Omental fat pad (tissue), 3 donors: ENCODE measurements at regions not wholly inside any gene's neighbourhood (a gene's known extent, or its start where the extent isn't known, plus 50 kb on each side); places are given as distances from the start of the nearest gene placed in this dataset.

Source experiments
- ATAC-seq: fragments of 150-250 bp; one replicate; pipeline ENCODE4 v1.9.1; 2016; ENCODE audit warnings: mild to moderate bottlenecking, moderate library complexity; ENCODE audit not compliant: low FRiP score
- DNase-seq: peaks from one replicate; pipeline ENCODE4 v3.0.0-alpha.2; 2019; ENCODE audit warnings: low spot score
- TF ChIP-seq, protein P1 (sequence below), 3 donors: fragments of 450-650 bp; IDR thresholded peaks; one replicate each; pipeline ENCODE4 v1.5.1; 2016 to 2017; ENCODE audit warnings: antibody characterized with exemption in 3 of 3, mild to moderate bottlenecking in 3 of 3, moderate library complexity in 2 of 3

DNA sequence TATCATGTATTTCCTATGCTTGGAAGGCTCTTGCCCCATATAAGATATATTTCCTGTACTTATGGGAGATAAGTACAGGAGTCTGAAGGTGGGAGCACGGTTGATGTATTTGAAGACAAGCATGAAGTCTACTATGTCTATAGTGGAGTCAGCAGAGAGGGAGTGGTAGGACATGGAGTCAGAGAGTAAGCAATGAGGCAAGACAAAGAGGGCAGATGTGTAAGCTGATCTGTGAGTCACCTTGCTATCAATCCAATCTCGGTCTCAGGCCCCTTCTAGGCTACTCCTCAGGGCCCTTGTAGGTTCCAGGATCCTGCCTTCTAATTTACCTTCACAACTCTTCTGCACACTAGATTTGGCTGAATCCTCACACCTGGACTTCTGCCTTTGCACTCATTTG, 105.5 kb downstream of the MACIR start:
- DNase-seq (no peak), ATAC-seq (no peak)
- TF ChIP-seq, protein P1, sequence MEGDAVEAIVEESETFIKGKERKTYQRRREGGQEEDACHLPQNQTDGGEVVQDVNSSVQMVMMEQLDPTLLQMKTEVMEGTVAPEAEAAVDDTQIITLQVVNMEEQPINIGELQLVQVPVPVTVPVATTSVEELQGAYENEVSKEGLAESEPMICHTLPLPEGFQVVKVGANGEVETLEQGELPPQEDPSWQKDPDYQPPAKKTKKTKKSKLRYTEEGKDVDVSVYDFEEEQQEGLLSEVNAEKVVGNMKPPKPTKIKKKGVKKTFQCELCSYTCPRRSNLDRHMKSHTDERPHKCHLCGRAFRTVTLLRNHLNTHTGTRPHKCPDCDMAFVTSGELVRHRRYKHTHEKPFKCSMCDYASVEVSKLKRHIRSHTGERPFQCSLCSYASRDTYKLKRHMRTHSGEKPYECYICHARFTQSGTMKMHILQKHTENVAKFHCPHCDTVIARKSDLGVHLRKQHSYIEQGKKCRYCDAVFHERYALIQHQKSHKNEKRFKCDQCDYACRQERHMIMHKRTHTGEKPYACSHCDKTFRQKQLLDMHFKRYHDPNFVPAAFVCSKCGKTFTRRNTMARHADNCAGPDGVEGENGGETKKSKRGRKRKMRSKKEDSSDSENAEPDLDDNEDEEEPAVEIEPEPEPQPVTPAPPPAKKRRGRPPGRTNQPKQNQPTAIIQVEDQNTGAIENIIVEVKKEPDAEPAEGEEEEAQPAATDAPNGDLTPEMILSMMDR (IDR thresholded peaks at IDR 0.05): no peak

DNA sequence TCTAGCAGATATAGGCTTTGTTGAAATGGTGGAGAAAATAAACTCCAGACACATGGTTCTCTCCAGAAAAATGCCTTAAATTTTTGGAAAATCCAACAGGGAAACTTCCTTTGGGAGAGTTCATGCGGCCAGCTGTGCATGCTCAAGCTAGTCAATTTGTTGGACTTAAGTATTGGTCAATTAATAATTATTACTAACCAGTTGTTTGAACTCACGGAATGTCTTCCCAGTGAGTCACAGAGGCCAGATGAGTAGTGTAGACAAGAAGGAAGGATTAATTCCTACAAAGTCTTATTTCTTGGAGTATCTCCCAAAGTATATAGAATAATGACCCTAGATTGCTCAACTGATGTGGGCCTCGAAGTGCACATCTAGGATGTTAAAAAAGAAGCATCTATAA, 103.6 kb downstream of the MACIR start:
- TF ChIP-seq, protein P1 (IDR thresholded peaks at IDR 0.05): no peak
- DNase-seq: no peak
- ATAC-seq: no peak

DNA sequence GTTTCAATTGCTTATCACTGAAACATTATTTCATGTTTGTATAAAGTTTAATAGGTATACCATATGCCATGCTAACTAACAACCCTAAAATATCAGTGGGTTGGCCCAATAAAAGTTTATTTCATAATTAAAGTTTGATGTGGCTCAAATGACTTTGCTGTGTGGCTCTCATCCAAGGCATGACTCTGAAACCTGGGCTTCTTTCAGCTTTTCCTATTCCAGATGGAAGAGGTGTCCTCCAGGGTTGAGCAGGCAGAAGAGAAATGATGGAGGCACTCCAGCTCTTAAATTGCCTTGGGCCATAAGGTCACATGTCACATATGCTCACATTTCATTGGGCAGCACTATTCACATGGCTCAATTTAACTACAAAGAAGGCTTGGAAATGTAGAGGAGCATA, 101.9 kb downstream of the MACIR start:
- ATAC-seq (no peak), DNase-seq (no peak)
- TF ChIP-seq, protein P1 (IDR thresholded peaks at IDR 0.05): no peak

DNA sequence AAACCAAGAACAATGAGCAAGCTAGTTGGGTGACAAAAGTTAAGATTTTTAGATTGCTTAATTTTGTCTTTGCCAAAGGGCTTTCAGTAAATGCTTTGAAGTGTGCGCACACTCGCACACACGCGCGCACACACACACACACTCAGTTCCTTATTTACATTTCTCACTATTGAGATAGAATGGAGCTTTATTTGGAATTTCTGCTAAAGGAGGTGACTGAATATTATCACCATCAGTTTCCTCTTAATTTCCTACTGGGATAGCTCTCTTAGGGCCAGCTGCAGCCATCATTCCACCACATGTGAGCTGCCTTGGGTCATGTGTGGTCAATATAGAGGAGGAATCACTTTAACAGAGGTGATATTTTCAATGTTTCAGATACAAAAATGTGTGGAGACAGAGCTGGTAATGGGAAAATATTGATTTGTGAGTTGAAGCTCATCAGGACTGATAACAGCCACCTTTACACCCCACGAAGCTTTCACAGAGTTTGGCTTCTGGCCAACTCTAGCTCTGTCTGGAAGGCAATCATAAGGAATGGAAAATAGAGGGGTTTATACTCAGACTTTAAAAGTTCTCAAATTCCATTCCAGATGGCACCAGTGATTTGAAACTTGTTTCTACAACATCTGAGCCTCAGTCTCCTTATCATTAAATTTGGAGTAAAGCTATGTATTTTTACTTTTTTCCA, 99.9 kb downstream of the MACIR start:
- no peak for ATAC-seq
- TF ChIP-seq, protein P1 (IDR thresholded peaks at IDR 0.05): no peak
- no peak for DNase-seq

DNA sequence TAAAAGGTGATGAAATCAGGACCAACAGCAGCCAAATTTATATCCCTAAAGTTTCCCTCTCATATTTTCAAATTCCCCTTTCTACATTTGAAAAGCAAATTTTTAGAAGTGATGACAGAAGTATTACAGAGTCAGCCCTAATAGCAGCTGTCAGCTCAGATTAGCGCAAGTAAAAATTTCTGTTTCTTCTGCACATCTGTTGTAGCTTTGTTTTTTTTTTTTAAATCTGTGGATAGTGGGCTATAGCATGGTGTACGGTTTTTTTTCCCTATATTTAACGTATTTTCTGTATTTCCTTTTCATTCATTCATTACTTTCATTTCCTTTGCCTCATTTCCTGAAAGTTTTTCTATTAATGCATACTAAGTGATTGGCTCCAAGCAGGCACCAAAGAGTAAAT, 99.1 kb downstream of the MACIR start:
- no peak for ATAC-seq
- TF ChIP-seq, protein P1 (IDR thresholded peaks at IDR 0.05): no peak
- DNase-seq: no peak

DNA sequence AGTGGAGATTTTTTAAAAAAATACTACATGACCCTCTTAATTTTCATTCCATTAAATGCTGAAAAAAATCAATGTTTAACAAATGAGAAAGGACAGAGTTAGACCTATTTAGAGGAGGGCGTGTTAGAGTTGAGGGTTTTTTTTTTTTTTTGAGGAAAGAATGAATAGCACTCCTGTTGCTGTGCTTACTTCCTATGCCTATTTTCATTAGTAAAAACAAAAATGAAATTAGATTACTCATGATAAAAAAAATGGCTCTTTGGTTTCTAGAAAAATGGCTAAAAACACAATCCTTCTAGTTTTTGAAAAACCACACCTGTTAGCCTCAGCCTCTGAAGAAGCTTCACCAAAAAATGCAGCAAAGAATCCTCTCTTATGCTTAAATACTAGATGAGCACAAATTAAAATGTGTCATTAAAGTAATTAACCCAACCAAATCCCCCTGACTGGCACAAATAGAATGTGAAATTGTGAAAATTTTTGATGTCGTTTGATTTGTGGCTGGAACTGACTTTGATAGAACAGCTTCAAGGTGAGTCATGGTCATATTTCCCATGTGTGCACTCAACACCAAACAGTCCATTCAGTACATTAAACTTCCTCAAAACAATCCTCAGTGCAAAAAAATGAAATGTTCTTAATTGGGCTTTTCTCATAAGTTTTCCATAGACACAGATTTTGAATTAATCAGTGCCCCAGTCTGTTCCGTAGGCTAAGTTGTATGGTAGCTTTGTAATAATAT, 98.0 kb downstream of the MACIR start:
- no peak for ATAC-seq
- TF ChIP-seq, protein P1 (IDR thresholded peaks at IDR 0.05): no peak
- DNase-seq: no peak

DNA sequence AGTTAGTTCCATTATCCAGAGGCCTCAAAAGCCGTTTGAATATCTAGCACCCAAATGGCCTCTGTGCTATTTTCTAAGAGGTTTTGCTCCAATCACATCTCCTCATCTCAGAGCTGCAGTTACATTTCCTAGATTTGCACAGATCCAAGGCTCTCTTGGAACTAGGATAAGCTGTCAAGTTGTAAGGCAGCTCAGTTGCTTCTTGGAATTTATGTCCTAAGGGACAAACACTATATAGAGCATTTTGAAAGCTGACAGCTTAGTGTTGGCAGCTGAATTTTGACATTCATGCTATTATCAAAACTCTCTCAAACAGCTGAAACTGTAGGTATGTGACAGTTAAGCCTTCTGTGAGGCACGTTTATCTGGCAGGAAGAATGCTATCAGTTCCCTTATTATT, 97.0 kb downstream of the MACIR start:
- ATAC-seq (no peak), DNase-seq (no peak)

More for the DNA sequence above, 97.0 kb downstream of the MACIR start:
- TF ChIP-seq, protein P1 (IDR thresholded peaks at IDR 0.05): no peak
